A673 (cell line): ENCODE measurements at regions not wholly inside any gene's neighbourhood (a gene's known extent, or its start where the extent isn't known, plus 50 kb on each side); places are given as distances from the start of the nearest gene placed in this dataset.

Experiments
- EZH2 ChIP-seq: fragments of 200-600 bp; sonication (generic); IDR thresholded peaks from 2 replicates; pipeline ENCODE4 v1.6.1; 2017; ENCODE audit warnings: borderline replicate concordance, low read depth, mild to moderate bottlenecking, mixed read lengths, antibody characterized with exemption, low read length; ENCODE audit not compliant: poor library complexity, severe bottlenecking
- TF ChIP-seq, protein P1 (sequence below): fragments of 300-800, 200-600 bp; sonication (generic); conservative IDR thresholded peaks from 2 replicates; pipeline ENCODE4 v1.5.1; 2017; ENCODE audit warnings: low read depth, mild to moderate bottlenecking, antibody characterized with exemption, low read length, moderate library complexity, mixed read lengths

DNA sequence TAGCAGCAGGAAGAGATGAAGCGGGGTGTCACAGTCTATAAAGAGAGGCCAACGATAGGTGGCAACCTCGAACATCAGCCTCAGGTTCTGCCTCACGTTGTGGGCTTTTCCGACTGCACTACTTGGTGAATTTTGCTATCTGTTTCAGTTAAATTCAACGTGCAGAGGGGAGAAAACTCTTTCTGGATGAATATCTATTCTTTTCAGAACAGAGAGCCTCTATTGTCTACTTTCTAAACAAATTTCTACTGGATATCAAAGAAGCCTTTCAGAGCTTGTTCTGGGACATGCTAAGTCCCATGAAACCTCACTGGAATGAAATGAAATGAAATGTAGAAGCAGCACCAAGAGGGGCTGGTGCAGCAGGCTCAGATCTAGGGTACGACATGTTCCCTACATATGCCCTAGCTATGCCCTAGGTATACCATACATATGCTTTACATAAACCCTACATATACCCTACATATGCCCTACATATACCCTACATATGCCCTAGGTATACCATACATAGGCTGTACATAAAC lies 116.5 kb upstream of the TRIM2 start:
- TF ChIP-seq, protein P1, sequence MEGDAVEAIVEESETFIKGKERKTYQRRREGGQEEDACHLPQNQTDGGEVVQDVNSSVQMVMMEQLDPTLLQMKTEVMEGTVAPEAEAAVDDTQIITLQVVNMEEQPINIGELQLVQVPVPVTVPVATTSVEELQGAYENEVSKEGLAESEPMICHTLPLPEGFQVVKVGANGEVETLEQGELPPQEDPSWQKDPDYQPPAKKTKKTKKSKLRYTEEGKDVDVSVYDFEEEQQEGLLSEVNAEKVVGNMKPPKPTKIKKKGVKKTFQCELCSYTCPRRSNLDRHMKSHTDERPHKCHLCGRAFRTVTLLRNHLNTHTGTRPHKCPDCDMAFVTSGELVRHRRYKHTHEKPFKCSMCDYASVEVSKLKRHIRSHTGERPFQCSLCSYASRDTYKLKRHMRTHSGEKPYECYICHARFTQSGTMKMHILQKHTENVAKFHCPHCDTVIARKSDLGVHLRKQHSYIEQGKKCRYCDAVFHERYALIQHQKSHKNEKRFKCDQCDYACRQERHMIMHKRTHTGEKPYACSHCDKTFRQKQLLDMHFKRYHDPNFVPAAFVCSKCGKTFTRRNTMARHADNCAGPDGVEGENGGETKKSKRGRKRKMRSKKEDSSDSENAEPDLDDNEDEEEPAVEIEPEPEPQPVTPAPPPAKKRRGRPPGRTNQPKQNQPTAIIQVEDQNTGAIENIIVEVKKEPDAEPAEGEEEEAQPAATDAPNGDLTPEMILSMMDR = no peak
- TF ChIP-seq EZH2 = no peak
